Right atrium auricular region (tissue), 2 donors: ENCODE measurements at regions not wholly inside any gene's neighbourhood (a gene's known extent, or its start where the extent isn't known, plus 50 kb on each side); places are given as distances from the start of the nearest gene placed in this dataset.

Experiments
- DNase-seq: peaks from one replicate; pipeline ENCODE4 v3.0.0-alpha.2; 2019; ENCODE audit warnings: low spot score
- H3K27ac ChIP-seq, 2 donors: fragments of 200-600 bp; sonication (generic); 1 replicate in 1 of 2; 2 replicates in 1 of 2; pipeline ENCODE4 v1.5.1; 2016 to 2019
- H3K27me3 ChIP-seq, 2 donors: fragments of 200-600 bp; sonication (generic); one replicate each; pipeline versions ENCODE4 v1.5.1 to v1.6.0; 2017 to 2019
- H3K36me3 ChIP-seq: fragments of 200-600 bp; sonication (generic); one replicate; pipeline ENCODE4 v1.5.1; 2016
- H3K4me1 ChIP-seq, 2 donors: fragments of 200-600 bp; sonication (generic); one replicate each; pipeline versions ENCODE4 v1.5.1 to v1.6.0; 2017 to 2019
- H3K4me3 ChIP-seq, 2 donors: fragments of 200-600 bp; sonication (generic); 1 replicate in 1 of 2; 2 replicates in 1 of 2; pipeline ENCODE4 v1.5.1; 2017 to 2019; ENCODE audit warnings: mild to moderate bottlenecking in 1 of 2, moderate library complexity in 1 of 2
- H3K9me3 ChIP-seq, 2 donors: fragments of 200-600 bp; sonication (generic); one replicate each; pipeline ENCODE4 v1.5.1; 2019
- CTCF ChIP-seq, 2 donors: fragments of 200-600 bp; sonication (generic); IDR thresholded peaks; one replicate each; pipeline ENCODE4 v1.5.1; 2019; ENCODE audit warnings: antibody characterized with exemption in 2 of 2

- no peaks in the 10 kb centered on the region for H3K9me3 ChIP-seq
- H3K27ac ChIP-seq = no peak overlapping the region
- H3K36me3 ChIP-seq = no peaks in the 10 kb centered on the region
- H3K27me3 ChIP-seq = no peaks in the 10 kb centered on the region
- TF ChIP-seq CTCF (IDR thresholded peaks at IDR 0.05) = no peak
- H3K4me1 ChIP-seq = no peaks in the 10 kb centered on the region
- no peak overlapping the region for H3K4me3 ChIP-seq
- DNase-seq = no peak
These were observed 738.0 kb downstream of the SI start for GRCh38 chr3:164340273-164340672.

DNA sequence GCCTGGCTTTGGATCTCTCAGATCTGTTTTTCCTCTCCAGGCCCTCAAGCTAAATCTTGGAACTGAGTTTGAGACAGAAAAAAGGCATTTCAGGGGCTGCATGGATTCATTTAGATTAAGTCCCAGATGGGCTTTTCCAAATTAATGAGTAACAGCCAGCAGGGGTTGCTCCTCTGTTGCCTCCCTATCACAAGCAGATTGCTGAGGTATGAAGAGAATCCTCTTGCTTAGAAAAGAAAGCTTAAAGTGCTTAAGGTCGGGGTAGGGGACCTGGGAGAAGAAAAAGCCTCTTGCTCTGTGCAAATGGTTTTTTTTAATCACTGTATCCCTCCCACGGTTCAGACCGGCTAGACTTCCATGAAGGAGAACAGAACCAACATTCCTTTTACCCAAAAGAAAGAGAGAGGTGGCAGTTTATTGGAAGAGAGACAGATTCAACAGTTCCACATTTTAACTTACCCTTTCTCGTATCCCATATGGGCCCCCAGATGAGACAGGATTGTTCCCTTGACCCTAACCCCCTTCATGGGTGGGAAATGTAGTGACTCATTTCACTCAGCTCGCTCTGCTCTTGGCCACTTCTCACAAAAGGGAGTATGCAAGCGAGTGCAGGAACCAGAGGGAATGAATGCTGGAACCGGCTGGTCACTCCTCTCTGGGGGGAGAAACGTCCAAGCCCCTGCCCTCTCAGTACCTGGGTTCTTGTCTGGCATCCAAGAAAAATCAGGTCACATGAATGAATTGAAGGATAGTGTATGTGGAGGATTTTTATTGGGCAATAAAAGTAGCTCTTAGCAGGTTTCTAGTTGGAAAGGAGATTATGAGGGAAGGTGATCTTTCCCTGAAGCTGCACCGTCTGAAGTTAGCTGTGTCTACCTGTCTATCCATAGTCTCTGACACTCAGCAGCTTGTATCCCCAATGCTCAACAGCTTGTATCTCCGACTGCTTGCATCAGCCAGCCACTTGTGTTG, 745.2 kb downstream of the SI start:
- H3K36me3 ChIP-seq = no peaks in the 10 kb centered on the region
- TF ChIP-seq CTCF (IDR thresholded peaks at IDR 0.05) = no peak

GRCh38 chr3:164326714-164327113, 751.6 kb downstream of the SI start:
- H3K4me1 ChIP-seq = no peaks in the 10 kb centered on the region
- DNase-seq = no peak
- H3K27me3 ChIP-seq = no peaks in the 10 kb centered on the region
- no peaks in the 10 kb centered on the region for H3K36me3 ChIP-seq
- H3K9me3 ChIP-seq = no peaks in the 10 kb centered on the region
- H3K27ac ChIP-seq = no peak overlapping the region
- no peak for TF ChIP-seq CTCF (IDR thresholded peaks at IDR 0.05)
- no peak overlapping the region for H3K4me3 ChIP-seq

More for the DNA sequence above, 745.2 kb downstream of the SI start:
- Histone ChIP-seq H3K4me3 (no peak overlapping the region), H3K4me1 (no peaks in the 10 kb centered on the region), H3K9me3 (no peaks in the 10 kb centered on the region), H3K27ac (no peak overlapping the region), H3K27me3 (no peaks in the 10 kb centered on the region)
- DNase-seq = no peak

GRCh38 chr3:164320962-164321361, 757.3 kb downstream of the SI start:
- no peak overlapping the region for H3K4me3 ChIP-seq
- no peaks in the 10 kb centered on the region for H3K36me3 ChIP-seq
- no peaks in the 10 kb centered on the region for H3K9me3 ChIP-seq
- no peak for DNase-seq
- TF ChIP-seq CTCF (IDR thresholded peaks at IDR 0.05) = no peak
- no peaks in the 10 kb centered on the region for H3K4me1 ChIP-seq
- H3K27ac ChIP-seq = no peak overlapping the region
- H3K27me3 ChIP-seq = no peaks in the 10 kb centered on the region

DNA sequence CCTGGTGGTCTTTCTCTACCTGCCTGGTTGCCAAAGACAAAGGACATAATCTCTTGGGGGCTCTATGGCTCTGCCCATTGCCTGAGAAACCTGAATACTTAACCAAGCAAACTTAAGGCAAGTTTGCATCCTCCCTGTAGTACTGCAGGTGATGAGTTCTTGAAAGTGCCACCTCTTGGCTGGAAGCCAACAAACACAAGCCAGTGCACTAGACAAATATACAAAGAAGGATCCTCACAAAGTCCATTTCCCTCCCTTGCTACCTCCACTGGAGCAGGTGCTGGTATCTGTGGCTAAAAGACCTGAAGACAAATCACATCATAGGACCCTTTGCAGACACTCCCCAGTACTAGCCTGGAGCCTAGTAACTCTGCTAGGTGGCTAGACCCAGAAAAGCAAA, 772.3 kb downstream of the SI start:
- H3K4me1 ChIP-seq = no peaks in the 10 kb centered on the region
- no peaks in the 10 kb centered on the region for H3K36me3 ChIP-seq
- no peaks in the 10 kb centered on the region for H3K9me3 ChIP-seq
- no peak for TF ChIP-seq CTCF (IDR thresholded peaks at IDR 0.05)
- H3K27ac ChIP-seq = no peak overlapping the region
- no peaks in the 10 kb centered on the region for H3K27me3 ChIP-seq
- no peak for DNase-seq
- no peak overlapping the region for H3K4me3 ChIP-seq
